Osteocyte (in vitro differentiated cells): ENCODE measurements at regions not wholly inside any gene's neighbourhood (a gene's known extent, or its start where the extent isn't known, plus 50 kb on each side); places are given as distances from the start of the nearest gene placed in this dataset.

ENCODE experiments used
- DNase-seq: peaks from one replicate; pipeline ENCODE4 v3.0.0; 2021; ENCODE audit warnings: mixed read lengths; ENCODE audit not compliant: unreplicated experiment; ENCODE audit errors: extremely low spot score
- H3K27ac Mint-ChIP-seq: one replicate; pipeline ENCODE4 v1.8.0; 2021; ENCODE audit warnings: mild to moderate bottlenecking, mixed read lengths; ENCODE audit not compliant: unreplicated experiment
- H3K27me3 Mint-ChIP-seq: one replicate; pipeline ENCODE4 v1.8.0; 2021; ENCODE audit warnings: mixed read lengths; ENCODE audit not compliant: unreplicated experiment
- H3K36me3 Mint-ChIP-seq: one replicate; pipeline ENCODE4 v1.8.0; 2021; ENCODE audit warnings: mixed read lengths; ENCODE audit not compliant: unreplicated experiment
- H3K4me1 Mint-ChIP-seq: one replicate; pipeline ENCODE4 v1.8.0; 2021; ENCODE audit warnings: mixed read lengths; ENCODE audit not compliant: unreplicated experiment
- H3K4me3 Mint-ChIP-seq: one replicate; pipeline ENCODE4 v1.8.0; 2021; ENCODE audit warnings: mild to moderate bottlenecking, moderate library complexity, mixed read lengths; ENCODE audit not compliant: unreplicated experiment
- H3K9me3 Mint-ChIP-seq: one replicate; pipeline ENCODE4 v1.8.0; 2021; ENCODE audit warnings: mixed read lengths; ENCODE audit not compliant: unreplicated experiment
- TF ChIP-seq, protein P1 (sequence below): fragments of 200-600 bp; sonication (generic); IDR thresholded peaks from 2 replicates; pipeline ENCODE4 v1.5.0; 2021; ENCODE audit warnings: antibody characterized with exemption, mild to moderate bottlenecking, moderate library complexity

DNA sequence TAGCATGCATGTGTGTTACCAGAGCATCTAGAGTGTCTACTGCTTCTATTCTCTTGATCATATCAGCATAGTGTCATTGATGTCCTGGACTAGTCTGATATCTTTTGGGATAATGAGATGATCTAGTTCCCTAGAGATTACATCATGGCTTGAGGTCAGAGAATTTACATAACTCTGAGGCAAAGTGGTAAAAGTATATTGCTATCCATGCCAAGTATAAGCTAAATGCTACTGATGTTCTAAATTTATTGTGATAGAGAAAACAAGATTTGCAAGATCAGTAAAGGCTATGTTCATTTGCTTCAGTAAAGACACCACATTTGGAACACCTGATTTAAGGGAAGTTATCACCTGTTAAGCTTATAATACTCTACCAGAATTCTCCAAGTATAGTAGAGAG lies 280.7 kb upstream of the PSMD7 start:
- no peak overlapping the region for H3K27ac Mint-ChIP-seq
- H3K4me1 Mint-ChIP-seq: no peaks in the 10 kb centered on the region
- no peaks in the 10 kb centered on the region for H3K36me3 Mint-ChIP-seq

DNA sequence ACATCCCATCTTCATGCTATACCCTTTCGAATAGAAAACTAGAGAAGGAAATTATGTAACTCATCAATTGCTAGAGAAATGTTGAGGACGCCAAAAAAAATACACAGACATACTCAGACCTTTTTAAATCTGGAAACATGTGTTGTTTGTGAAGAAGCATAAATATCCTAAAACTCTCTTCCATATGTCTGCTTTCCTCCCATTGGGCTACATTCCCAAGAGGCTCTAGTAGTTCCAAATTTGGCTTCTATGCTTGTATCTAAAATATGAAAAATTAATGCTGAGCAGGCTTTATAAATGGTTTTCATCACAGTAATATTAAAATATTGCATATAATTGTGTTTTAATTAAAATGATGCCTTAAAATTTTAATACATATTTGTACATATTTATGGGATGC lies 297.9 kb upstream of the PSMD7 start:
- Mint-ChIP-seq H3K27me3 (no peaks in the 10 kb centered on the region), H3K4me3 (no peak overlapping the region), H3K27ac (no peak overlapping the region), H3K36me3 (no peaks in the 10 kb centered on the region), H3K9me3 (peaks cover 7% of the 10 kb centered on the region), H3K4me1 (no peaks in the 10 kb centered on the region)
- DNase-seq: no peak
- TF ChIP-seq, protein P1, sequence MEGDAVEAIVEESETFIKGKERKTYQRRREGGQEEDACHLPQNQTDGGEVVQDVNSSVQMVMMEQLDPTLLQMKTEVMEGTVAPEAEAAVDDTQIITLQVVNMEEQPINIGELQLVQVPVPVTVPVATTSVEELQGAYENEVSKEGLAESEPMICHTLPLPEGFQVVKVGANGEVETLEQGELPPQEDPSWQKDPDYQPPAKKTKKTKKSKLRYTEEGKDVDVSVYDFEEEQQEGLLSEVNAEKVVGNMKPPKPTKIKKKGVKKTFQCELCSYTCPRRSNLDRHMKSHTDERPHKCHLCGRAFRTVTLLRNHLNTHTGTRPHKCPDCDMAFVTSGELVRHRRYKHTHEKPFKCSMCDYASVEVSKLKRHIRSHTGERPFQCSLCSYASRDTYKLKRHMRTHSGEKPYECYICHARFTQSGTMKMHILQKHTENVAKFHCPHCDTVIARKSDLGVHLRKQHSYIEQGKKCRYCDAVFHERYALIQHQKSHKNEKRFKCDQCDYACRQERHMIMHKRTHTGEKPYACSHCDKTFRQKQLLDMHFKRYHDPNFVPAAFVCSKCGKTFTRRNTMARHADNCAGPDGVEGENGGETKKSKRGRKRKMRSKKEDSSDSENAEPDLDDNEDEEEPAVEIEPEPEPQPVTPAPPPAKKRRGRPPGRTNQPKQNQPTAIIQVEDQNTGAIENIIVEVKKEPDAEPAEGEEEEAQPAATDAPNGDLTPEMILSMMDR: no peak

More for the DNA sequence above, 280.7 kb upstream of the PSMD7 start:
- TF ChIP-seq, protein P1: no peak
- Mint-ChIP-seq H3K27me3 (peaks cover under 1% of the 10 kb centered on the region), H3K4me3 (no peak overlapping the region), H3K9me3 (peaks cover 6% of the 10 kb centered on the region)
- DNase-seq: no peak

DNA sequence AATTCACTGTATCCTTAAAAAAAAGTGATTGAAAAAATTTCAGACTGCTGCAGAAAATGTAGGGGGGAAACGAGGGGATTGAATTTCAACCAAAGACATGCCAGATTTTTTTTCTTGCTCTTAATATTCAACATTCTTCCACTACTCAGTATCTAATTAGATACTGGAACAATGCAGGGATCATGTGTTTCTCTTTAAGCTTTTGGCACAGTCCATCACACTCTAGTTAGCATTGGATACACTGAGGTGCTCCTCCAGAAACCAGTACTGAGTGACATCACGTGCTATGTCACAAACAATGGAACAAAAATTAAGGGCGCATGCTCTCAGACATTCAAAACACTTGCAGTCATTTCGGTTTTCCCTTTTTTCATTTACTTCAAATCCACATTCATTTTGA lies 298.6 kb upstream of the PSMD7 start:
- Mint-ChIP-seq H3K9me3 (peaks cover 7% of the 10 kb centered on the region), H3K4me3 (no peak overlapping the region), H3K27ac (no peak overlapping the region), H3K27me3 (no peaks in the 10 kb centered on the region), H3K4me1 (no peaks in the 10 kb centered on the region), H3K36me3 (no peaks in the 10 kb centered on the region)
- DNase-seq: no peak
- TF ChIP-seq, protein P1: no peak

DNA sequence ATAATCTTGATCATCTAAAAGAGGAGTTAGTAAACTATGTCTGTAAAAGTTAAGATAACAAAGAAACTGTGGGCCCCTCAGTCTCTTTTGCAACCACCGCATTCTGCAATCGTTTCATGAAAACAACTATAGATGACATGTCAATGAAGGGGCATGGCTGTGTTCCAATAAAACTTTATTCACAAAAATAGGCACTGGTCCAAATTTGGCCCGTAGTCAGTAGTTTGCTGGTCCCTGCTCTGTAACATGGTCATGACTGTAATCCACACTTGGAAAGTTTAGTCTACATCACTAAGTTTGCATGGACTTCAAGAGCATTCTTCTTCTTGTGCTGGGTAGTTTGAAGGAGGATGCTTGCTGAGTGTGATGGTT lies 299.3 kb upstream of the PSMD7 start:
- H3K4me1 Mint-ChIP-seq: no peaks in the 10 kb centered on the region
- TF ChIP-seq, protein P1: no peak
- DNase-seq: no peak
- H3K9me3 Mint-ChIP-seq: peaks cover 6% of the 10 kb centered on the region
- H3K4me3 Mint-ChIP-seq: no peak overlapping the region
- H3K27ac Mint-ChIP-seq: no peak overlapping the region
- no peaks in the 10 kb centered on the region for H3K27me3 Mint-ChIP-seq
- H3K36me3 Mint-ChIP-seq: no peaks in the 10 kb centered on the region

DNA sequence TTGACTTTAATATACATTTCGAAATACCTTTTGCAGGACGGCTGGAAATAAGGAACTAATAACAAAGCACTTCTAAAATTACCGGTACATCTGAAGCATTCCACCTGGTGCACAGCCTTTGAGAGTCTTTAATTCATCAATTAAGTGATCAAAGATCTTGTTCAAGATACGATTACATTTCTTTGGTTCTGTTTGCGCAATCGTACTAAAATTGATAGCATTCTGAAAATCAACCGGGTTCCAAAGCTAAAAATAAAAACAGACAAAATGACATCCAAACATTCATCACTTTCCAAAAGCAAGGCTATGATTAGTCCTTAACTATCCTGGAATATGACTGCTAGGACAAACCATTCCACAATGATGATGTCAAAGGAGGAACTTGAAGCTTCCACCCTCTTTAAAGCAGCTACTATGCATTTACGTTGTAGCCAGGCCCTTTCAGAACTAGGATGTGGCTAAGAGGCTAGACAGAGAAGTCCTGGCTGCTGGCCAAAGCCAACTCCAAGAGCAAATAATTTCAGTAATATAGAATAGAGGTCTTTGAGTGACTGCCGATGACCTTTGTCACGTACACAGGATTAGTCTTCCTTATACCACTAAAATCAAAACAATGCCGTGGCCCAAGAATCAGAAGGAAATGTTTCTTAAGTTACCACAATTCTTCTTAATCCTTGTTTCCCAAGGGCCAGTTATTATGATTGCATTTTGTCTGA lies 299.8 kb upstream of the PSMD7 start:
- DNase-seq: no peak
- Mint-ChIP-seq H3K36me3 (no peaks in the 10 kb centered on the region), H3K4me3 (no peak overlapping the region), H3K9me3 (peaks cover 3% of the 10 kb centered on the region), H3K27me3 (no peaks in the 10 kb centered on the region), H3K27ac (no peak overlapping the region), H3K4me1 (no peaks in the 10 kb centered on the region)
- TF ChIP-seq, protein P1: no peak
